ENCODE measurements at regions not wholly inside any gene's neighbourhood (a gene's known extent, or its start where the extent isn't known, plus 50 kb on each side); places are given as distances from the start of the nearest gene placed in this dataset.
A peak's percentile ranks its signal among the peaks of the same experiment; 100 is the strongest.
"Not testable (repeated sequence)": the region's sequence is repeated elsewhere in the genome, so short reads cannot be mapped to it uniquely, and the experiment has no call there.

DNA sequence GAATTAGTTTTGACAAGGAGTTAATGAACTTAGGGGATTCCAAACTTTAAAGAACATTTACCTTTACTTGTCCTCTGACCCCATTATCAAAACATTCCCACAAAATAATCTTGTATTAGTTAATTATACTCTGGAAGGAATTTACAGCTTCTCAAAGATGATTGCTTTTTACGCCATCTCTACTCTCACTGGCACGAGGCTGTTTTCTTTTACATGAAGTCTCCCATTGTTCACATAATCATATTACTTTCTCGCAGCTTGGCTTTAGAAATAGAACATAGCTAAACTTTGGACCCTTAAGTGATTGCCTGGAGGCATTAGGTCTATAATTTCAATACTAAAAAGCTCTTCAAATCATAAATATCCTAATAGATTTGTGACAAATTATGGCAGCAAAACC is 592.9 kb downstream of the TRIML1 start:
- no peak overlapping the region for H4K91ac ChIP-seq (ENCODE audit: low read depth, low read length, poor library complexity)
- H3K27me3 ChIP-seq (ENCODE audit: control insufficient read depth in 3 of 3, insufficient read depth in 3 of 3, low read depth in 1 of 3, low read length in 3 of 3) = no peaks in the 10 kb centered on the region
- H3K4ac ChIP-seq (ENCODE audit: low read length) = no peak overlapping the region
- H2BK12ac ChIP-seq (ENCODE audit: low read length) = no peak overlapping the region
- no peak overlapping the region for H3K9ac ChIP-seq (ENCODE audit: low read depth, low read length, poor library complexity)
- H3K4me3 ChIP-seq (ENCODE audit: low read length in 2 of 2) = no peak overlapping the region
- H3K18ac ChIP-seq (ENCODE audit: low read length) = no peak overlapping the region
- H2AFZ ChIP-seq (ENCODE audit: low read length) = no peak overlapping the region
- H3K9me3 ChIP-seq (replicated peaks in 1 of 2; ENCODE audit: control insufficient read depth in 2 of 2, insufficient read depth in 1 of 2, low read depth in 1 of 2, low read length in 2 of 2) = no peaks in the 10 kb centered on the region
- no peak overlapping the region for H2BK5ac ChIP-seq (ENCODE audit: low read length)
- no peak overlapping the region for H3K27ac ChIP-seq (replicated peaks; ENCODE audit: low read length)
- no peak overlapping the region for H2AK5ac ChIP-seq (ENCODE audit: low read depth, low read length)
- H4K8ac ChIP-seq (ENCODE audit: low read depth, low read length) = no peak overlapping the region
- WGBS, 2 donors (ENCODE audit: extremely low coverage in 2 of 2, insufficient read length in 2 of 2, insufficient replicate concordance in 1 of 2) = no CpG with 5 or more reads among the region's 3 CpGs
- no peak overlapping the region for H3K4me2 ChIP-seq (ENCODE audit: insufficient read depth, low read length, poor library complexity, severe bottlenecking)
- no peaks in the 10 kb centered on the region for H3K79me1 ChIP-seq (ENCODE audit: low read depth, low read length)
- H3K36me3 ChIP-seq (replicated peaks in 1 of 2; ENCODE audit: control insufficient read depth in 2 of 2, insufficient read depth in 2 of 2, low read length in 2 of 2) = no peaks in the 10 kb centered on the region
- no peak overlapping the region for H2BK15ac ChIP-seq (ENCODE audit: low read length)
- no peak overlapping the region for H3K14ac ChIP-seq (ENCODE audit: low read length)
- H2BK120ac ChIP-seq (ENCODE audit: low read depth, low read length) = no peak overlapping the region
- H3K23ac ChIP-seq (ENCODE audit: low read depth, low read length, poor library complexity) = no peak overlapping the region
- no peak for DNase-seq (ENCODE audit: low spot score)
- no peaks in the 10 kb centered on the region for H3K4me1 ChIP-seq (ENCODE audit: control insufficient read depth in 2 of 2, insufficient read depth in 1 of 2, low read depth in 1 of 2, low read length in 2 of 2)

DNA sequence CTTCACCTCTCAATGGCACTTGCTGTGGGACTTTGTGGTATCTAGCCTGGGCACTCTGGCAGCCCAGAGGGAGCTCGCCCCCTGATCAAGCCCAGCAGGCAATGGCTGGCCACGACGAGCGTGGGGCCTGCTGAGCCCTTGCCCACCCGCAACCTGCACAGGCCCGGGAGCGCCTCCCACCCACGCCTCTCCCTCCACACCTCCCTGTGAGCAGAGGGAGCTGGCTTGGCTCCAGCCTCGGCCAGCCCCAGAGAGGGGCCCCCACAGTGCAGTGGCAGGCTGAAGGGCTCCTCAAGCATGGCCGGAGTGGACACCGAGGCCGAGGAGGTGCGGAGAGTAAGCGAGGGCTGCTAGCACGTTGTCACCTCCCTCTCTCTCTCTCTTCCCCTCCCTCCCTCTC is 595.8 kb downstream of the TRIML1 start:
- no peaks in the 10 kb centered on the region for H3K9me3 ChIP-seq (replicated peaks in 1 of 2; ENCODE audit: control insufficient read depth in 2 of 2, insufficient read depth in 1 of 2, low read depth in 1 of 2, low read length in 2 of 2)
- H3K18ac ChIP-seq (ENCODE audit: low read length) = peak overlapping the region; percentile 52
- no peak overlapping the region for H3K4me3 ChIP-seq (ENCODE audit: low read length in 2 of 2)
- no peak overlapping the region for H2AFZ ChIP-seq (ENCODE audit: low read length)
- H3K9ac ChIP-seq (ENCODE audit: low read depth, low read length, poor library complexity) = no peak overlapping the region
- H3K27me3 ChIP-seq (ENCODE audit: control insufficient read depth in 3 of 3, insufficient read depth in 3 of 3, low read depth in 1 of 3, low read length in 3 of 3) = no peaks in the 10 kb centered on the region
- H2BK120ac ChIP-seq (ENCODE audit: low read depth, low read length) = no peak overlapping the region
- no peaks in the 10 kb centered on the region for H3K79me1 ChIP-seq (ENCODE audit: low read depth, low read length)
- no peak overlapping the region for H2BK15ac ChIP-seq (ENCODE audit: low read length)
- H3K4me1 ChIP-seq (ENCODE audit: control insufficient read depth in 2 of 2, insufficient read depth in 1 of 2, low read depth in 1 of 2, low read length in 2 of 2) = no peaks in the 10 kb centered on the region
- no peak for DNase-seq (ENCODE audit: low spot score)
- H4K8ac ChIP-seq (ENCODE audit: low read depth, low read length) = no peak overlapping the region
- no peak overlapping the region for H3K4me2 ChIP-seq (ENCODE audit: insufficient read depth, low read length, poor library complexity, severe bottlenecking)
- no CpG with 5 or more reads among the region's 15 CpGs for WGBS, 2 donors (ENCODE audit: extremely low coverage in 2 of 2, insufficient read length in 2 of 2, insufficient replicate concordance in 1 of 2)
- no peak overlapping the region for H3K14ac ChIP-seq (ENCODE audit: low read length)
- no peak overlapping the region for H2BK12ac ChIP-seq (ENCODE audit: low read length)
- no peak overlapping the region for H2BK5ac ChIP-seq (ENCODE audit: low read length)
- H3K36me3 ChIP-seq (replicated peaks in 1 of 2; ENCODE audit: control insufficient read depth in 2 of 2, insufficient read depth in 2 of 2, low read length in 2 of 2) = no peaks in the 10 kb centered on the region
- H2AK5ac ChIP-seq (ENCODE audit: low read depth, low read length) = no peak overlapping the region
- no peak overlapping the region for H3K23ac ChIP-seq (ENCODE audit: low read depth, low read length, poor library complexity)
- no peak overlapping the region for H3K4ac ChIP-seq (ENCODE audit: low read length)
- H4K91ac ChIP-seq (ENCODE audit: low read depth, low read length, poor library complexity) = no peak overlapping the region
- no peak overlapping the region for H3K27ac ChIP-seq (replicated peaks; ENCODE audit: low read length)

DNA sequence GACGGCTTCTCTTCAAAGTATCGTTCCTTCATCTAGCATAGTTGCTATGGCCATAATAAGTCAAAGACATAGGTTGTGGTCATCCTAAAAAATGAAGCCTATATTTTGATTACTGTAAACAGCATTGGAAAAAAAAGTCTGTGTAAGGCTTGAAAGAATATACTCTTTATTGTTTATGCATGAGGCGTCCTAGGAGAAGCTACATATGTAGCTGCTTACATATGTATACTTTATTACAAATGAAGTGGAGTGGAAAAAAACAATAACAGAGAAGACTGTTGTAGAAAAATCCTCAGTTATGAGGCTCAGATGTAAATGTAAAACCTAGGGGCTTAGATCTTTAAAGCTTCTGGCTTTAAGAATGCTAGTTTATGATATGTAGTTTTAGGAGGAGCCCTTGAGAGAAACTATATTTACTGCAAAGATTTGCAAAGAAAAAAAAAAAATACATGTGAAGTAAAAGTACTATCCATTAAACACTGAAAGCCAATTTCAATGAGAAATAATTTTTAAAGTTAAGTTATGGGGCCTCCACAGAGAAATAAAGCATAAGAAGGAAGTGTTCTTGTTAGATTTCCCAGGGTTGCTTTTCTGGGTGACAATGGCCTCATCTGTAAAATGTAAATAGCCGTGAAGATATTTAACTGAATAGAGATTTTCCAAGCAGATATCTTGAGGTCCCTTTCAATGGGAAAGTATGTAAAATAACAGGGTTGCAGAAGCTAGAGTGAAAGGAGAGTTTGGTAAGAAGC is 598.2 kb downstream of the TRIML1 start:
- Histone ChIP-seq H4K8ac (ENCODE audit: low read depth, low read length) (no peak overlapping the region), H3K4me1 (ENCODE audit: control insufficient read depth in 2 of 2, insufficient read depth in 1 of 2, low read depth in 1 of 2, low read length in 2 of 2) (no peaks in the 10 kb centered on the region), H2AFZ (ENCODE audit: low read length) (no peak overlapping the region), H2AK5ac (ENCODE audit: low read depth, low read length) (no peak overlapping the region), H3K36me3 (replicated peaks in 1 of 2; ENCODE audit: control insufficient read depth in 2 of 2, insufficient read depth in 2 of 2, low read length in 2 of 2) (no peaks in the 10 kb centered on the region), H2BK120ac (ENCODE audit: low read depth, low read length) (no peak overlapping the region), H3K4me2 (ENCODE audit: insufficient read depth, low read length, poor library complexity, severe bottlenecking) (no peak overlapping the region), H3K27ac (replicated peaks; ENCODE audit: low read length) (no peak overlapping the region), H3K9ac (ENCODE audit: low read depth, low read length, poor library complexity) (no peak overlapping the region), H2BK15ac (ENCODE audit: low read length) (no peak overlapping the region), H3K27me3 (ENCODE audit: control insufficient read depth in 3 of 3, insufficient read depth in 3 of 3, low read depth in 1 of 3, low read length in 3 of 3) (no peaks in the 10 kb centered on the region), H3K4ac (ENCODE audit: low read length) (no peak overlapping the region), H3K79me1 (ENCODE audit: low read depth, low read length) (no peaks in the 10 kb centered on the region), H3K23ac (ENCODE audit: low read depth, low read length, poor library complexity) (no peak overlapping the region), H2BK12ac (ENCODE audit: low read length) (no peak overlapping the region), H3K14ac (ENCODE audit: low read length) (no peak overlapping the region), H2BK5ac (ENCODE audit: low read length) (no peak overlapping the region), H4K91ac (ENCODE audit: low read depth, low read length, poor library complexity) (no peak overlapping the region), H3K9me3 (replicated peaks in 1 of 2; ENCODE audit: control insufficient read depth in 2 of 2, insufficient read depth in 1 of 2, low read depth in 1 of 2, low read length in 2 of 2) (no peaks in the 10 kb centered on the region), H3K18ac (ENCODE audit: low read length) (no peak overlapping the region), H3K4me3 (ENCODE audit: low read length in 2 of 2) (no peak overlapping the region)
- WGBS, 2 donors (ENCODE audit: extremely low coverage in 2 of 2, insufficient read length in 2 of 2, insufficient replicate concordance in 1 of 2) = no CpG with 5 or more reads among the region's 4 CpGs
- no peak for DNase-seq (ENCODE audit: low spot score)

DNA sequence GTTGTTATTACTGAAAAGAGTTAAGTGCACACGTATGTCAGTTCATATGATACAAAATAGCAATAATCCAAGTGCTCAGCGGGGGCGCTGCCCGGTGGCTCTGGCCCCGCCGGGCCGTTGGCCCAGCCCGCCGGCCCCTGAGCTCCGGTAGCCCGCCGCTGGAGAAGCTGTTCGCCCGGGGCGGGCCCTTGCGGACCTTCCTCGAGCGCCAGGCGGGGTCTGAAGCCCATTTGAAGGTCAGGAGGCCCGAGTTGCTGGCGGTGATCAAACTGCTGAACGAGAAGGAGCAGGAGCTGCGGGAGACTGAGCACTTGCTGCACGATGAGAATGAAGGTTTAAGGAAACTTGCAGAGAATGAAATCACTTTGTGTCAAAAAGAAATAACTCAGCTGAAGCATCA is 599.0 kb downstream of the TRIML1 start:
- not testable (repeated sequence) for H3K18ac ChIP-seq (ENCODE audit: low read length); H2BK12ac ChIP-seq (ENCODE audit: low read length); H2BK120ac ChIP-seq (ENCODE audit: low read depth, low read length); H3K4me1 ChIP-seq (ENCODE audit: control insufficient read depth in 2 of 2, insufficient read depth in 1 of 2, low read depth in 1 of 2, low read length in 2 of 2); H3K9ac ChIP-seq (ENCODE audit: low read depth, low read length, poor library complexity); H4K8ac ChIP-seq (ENCODE audit: low read depth, low read length); H3K79me1 ChIP-seq (ENCODE audit: low read depth, low read length); H4K91ac ChIP-seq (ENCODE audit: low read depth, low read length, poor library complexity); DNase-seq (ENCODE audit: low spot score); H3K14ac ChIP-seq (ENCODE audit: low read length); H3K4ac ChIP-seq (ENCODE audit: low read length); H3K9me3 ChIP-seq (replicated peaks in 1 of 2; ENCODE audit: control insufficient read depth in 2 of 2, insufficient read depth in 1 of 2, low read depth in 1 of 2, low read length in 2 of 2); H3K4me2 ChIP-seq (ENCODE audit: insufficient read depth, low read length, poor library complexity, severe bottlenecking); H2AK5ac ChIP-seq (ENCODE audit: low read depth, low read length); H2AFZ ChIP-seq (ENCODE audit: low read length); H3K36me3 ChIP-seq (replicated peaks in 1 of 2; ENCODE audit: control insufficient read depth in 2 of 2, insufficient read depth in 2 of 2, low read length in 2 of 2); H2BK5ac ChIP-seq (ENCODE audit: low read length); H3K23ac ChIP-seq (ENCODE audit: low read depth, low read length, poor library complexity); H2BK15ac ChIP-seq (ENCODE audit: low read length); H3K27ac ChIP-seq (replicated peaks; ENCODE audit: low read length); H3K27me3 ChIP-seq (ENCODE audit: control insufficient read depth in 3 of 3, insufficient read depth in 3 of 3, low read depth in 1 of 3, low read length in 3 of 3)
- WGBS, 2 donors (ENCODE audit: extremely low coverage in 2 of 2, insufficient read length in 2 of 2, insufficient replicate concordance in 1 of 2) = no CpG with 5 or more reads among the region's 24 CpGs
- H3K4me3 ChIP-seq (ENCODE audit: low read length in 2 of 2) = peak overlapping the region; percentile 49 to 55

Measured in neuronal stem cell (in vitro differentiated cells).